Smooth muscle cell (in vitro differentiated cells): ENCODE measurements at regions not wholly inside any gene's neighbourhood (a gene's known extent, or its start where the extent isn't known, plus 50 kb on each side); places are given as distances from the start of the nearest gene placed in this dataset.

ENCODE experiments used
- DNase-seq: peaks from one replicate; lab custom pipeline; 2025; ENCODE audit not compliant: unreplicated experiment; lab: John Stamatoyannopoulos, UW
- H2AFZ ChIP-seq: fragments of 200-600 bp; sonication (generic); 2 replicates; pipeline ENCODE4 v1.6.0; 2016; ENCODE audit warnings: antibody characterized with exemption, low read depth, mild to moderate bottlenecking
- H3F3A ChIP-seq: fragments of 200-600 bp; sonication (generic); 2 replicates; pipeline ENCODE4 v1.6.0; 2017; ENCODE audit warnings: antibody characterized with exemption, low read depth
- H3K27ac ChIP-seq: fragments of 200-600 bp; sonication (generic); 2 replicates; pipeline ENCODE4 v1.5.1; 2016; ENCODE audit warnings: low read depth, mild to moderate bottlenecking
- H3K27me3 ChIP-seq: fragments of 200-600 bp; sonication (generic); 2 replicates; pipeline ENCODE4 v1.6.1; 2016; ENCODE audit warnings: low read depth, mild to moderate bottlenecking
- H3K36me3 ChIP-seq: fragments of 200-600 bp; sonication (generic); 2 replicates; pipeline ENCODE4 v1.5.1; 2016; ENCODE audit warnings: low read depth
- H3K4me1 ChIP-seq: fragments of 200-600 bp; sonication (generic); 2 replicates; pipeline ENCODE4 v1.5.1; 2016; ENCODE audit warnings: low read depth
- H3K4me2 ChIP-seq: fragments of 200-600 bp; sonication (generic); 2 replicates; pipeline ENCODE4 v1.6.0; 2016; ENCODE audit warnings: mild to moderate bottlenecking
- H3K4me3 ChIP-seq: fragments of 200-600 bp; sonication (generic); 2 replicates; pipeline ENCODE4 v1.5.1; 2016; ENCODE audit warnings: mild to moderate bottlenecking
- H3K79me2 ChIP-seq: fragments of 200-600 bp; sonication (generic); 2 replicates; pipeline ENCODE4 v1.6.0; 2016; ENCODE audit warnings: low read depth, mild to moderate bottlenecking
- H3K9ac ChIP-seq: fragments of 200-600 bp; sonication (generic); 2 replicates; pipeline ENCODE4 v1.6.0; 2016; ENCODE audit warnings: low read depth
- H3K9me3 ChIP-seq: fragments of 200-600 bp; sonication (generic); replicated peaks from 2 replicates; pipeline ENCODE4 v1.5.1; 2016; ENCODE audit warnings: low read depth
- H4K20me1 ChIP-seq: fragments of 200-600 bp; sonication (generic); 2 replicates; pipeline ENCODE4 v1.6.0; 2016; ENCODE audit warnings: low read depth
- WGBS: methylation state at CpG from one replicate; pipeline ENCODE4 v1.1.7; 2016; ENCODE audit warnings: low lambda C conversion rate; 5-methylcytosine and 5-hydroxymethylcytosine counted together
- TF ChIP-seq, protein P1 (sequence below): fragments of 200-600 bp; sonication (generic); IDR thresholded peaks from 2 replicates; pipeline ENCODE4 v1.5.1; 2017; ENCODE audit warnings: borderline replicate concordance, mild to moderate bottlenecking, antibody characterized with exemption; ENCODE audit not compliant: insufficient read depth, poor library complexity, severe bottlenecking

DNA sequence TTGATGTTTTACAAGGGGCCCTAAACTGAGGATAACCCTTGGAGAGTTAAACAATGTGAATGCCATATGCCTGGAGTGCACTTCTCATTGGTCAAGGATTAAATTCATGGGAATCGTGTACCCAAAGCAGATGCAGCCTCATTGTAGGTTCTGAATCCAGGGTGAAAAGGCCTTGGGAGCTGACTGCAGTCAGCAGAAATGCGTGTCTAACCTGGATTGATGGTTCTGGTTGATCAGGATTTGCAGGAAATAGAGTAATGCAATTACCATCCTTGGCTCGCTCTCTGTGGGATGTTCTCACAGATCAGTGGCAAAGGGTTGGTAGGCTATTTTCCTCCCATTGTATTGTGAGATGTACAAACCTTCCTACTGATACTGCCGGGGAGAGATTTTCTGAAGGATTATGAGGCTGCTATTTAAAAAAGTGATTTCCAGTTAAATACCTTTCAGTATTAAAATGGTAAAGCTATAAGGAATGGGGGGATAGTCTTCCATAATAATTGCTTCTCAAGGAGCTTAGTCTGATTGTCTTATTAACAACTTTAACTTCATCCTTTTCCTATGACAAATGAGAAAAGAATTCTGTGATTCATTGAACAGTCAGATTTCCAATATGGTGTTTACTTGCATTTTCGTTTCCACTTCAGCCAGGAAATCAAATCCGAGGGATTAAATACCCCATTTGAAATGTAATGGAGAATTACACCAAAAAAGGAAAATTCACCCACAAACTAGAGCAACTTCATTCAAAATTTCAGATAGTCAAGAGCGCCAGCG, 1028.1 kb upstream of the EEF2KMT start:
- no peak overlapping the region for H2AFZ ChIP-seq
- H3K9ac ChIP-seq, result no peak overlapping the region
- no peak for DNase-seq

DNA sequence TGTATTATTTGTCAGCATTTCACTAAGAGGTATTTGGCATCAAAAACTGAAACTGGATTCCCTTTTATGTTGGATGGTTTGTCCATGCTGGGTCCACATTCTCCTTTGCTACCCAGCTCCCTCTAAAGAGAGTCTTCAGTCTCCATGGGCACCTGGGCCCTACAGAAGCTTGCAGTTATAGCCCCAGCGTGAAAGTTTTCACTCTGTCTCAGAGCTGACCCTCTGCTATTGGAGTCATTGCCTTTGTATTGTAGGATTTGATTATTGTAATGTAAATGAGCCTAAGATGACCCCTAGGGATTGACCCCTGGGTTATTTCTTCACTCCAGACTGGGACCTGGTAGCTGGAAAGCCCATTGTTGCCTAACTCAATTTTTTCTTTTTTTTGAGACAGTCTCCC, 1026.5 kb upstream of the EEF2KMT start:
- DNase-seq, result no peak
- Histone ChIP-seq H3F3A (no peaks in the 10 kb centered on the region), H3K4me2 (no peak overlapping the region), H2AFZ (no peak overlapping the region), H3K9me3 (no peaks in the 10 kb centered on the region), H3K36me3 (no peaks in the 10 kb centered on the region), H4K20me1 (no peaks in the 10 kb centered on the region), H3K79me2 (no peaks in the 10 kb centered on the region), H3K27me3 (no peaks in the 10 kb centered on the region), H3K4me3 (no peak overlapping the region), H3K27ac (no peak overlapping the region), H3K4me1 (peaks cover 22% of the 10 kb centered on the region), H3K9ac (no peak overlapping the region)
- TF ChIP-seq, protein P1, sequence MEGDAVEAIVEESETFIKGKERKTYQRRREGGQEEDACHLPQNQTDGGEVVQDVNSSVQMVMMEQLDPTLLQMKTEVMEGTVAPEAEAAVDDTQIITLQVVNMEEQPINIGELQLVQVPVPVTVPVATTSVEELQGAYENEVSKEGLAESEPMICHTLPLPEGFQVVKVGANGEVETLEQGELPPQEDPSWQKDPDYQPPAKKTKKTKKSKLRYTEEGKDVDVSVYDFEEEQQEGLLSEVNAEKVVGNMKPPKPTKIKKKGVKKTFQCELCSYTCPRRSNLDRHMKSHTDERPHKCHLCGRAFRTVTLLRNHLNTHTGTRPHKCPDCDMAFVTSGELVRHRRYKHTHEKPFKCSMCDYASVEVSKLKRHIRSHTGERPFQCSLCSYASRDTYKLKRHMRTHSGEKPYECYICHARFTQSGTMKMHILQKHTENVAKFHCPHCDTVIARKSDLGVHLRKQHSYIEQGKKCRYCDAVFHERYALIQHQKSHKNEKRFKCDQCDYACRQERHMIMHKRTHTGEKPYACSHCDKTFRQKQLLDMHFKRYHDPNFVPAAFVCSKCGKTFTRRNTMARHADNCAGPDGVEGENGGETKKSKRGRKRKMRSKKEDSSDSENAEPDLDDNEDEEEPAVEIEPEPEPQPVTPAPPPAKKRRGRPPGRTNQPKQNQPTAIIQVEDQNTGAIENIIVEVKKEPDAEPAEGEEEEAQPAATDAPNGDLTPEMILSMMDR, result no peak
- WGBS, result 69% methylated on average over 1 of the region's 1 CpG

More for the DNA sequence above, 1028.1 kb upstream of the EEF2KMT start:
- H3K27me3 ChIP-seq, result no peaks in the 10 kb centered on the region
- WGBS, result 90% methylated on average over 8 of the region's 8 CpGs
- no peak overlapping the region for H3K4me2 ChIP-seq
- TF ChIP-seq, protein P1, result no peak
- H3K79me2 ChIP-seq, result no peaks in the 10 kb centered on the region
- H4K20me1 ChIP-seq, result no peaks in the 10 kb centered on the region
- no peak overlapping the region for H3K4me3 ChIP-seq
- no peaks in the 10 kb centered on the region for H3K36me3 ChIP-seq
- no peaks in the 10 kb centered on the region for H3K9me3 ChIP-seq
- no peaks in the 10 kb centered on the region for H3F3A ChIP-seq
- H3K4me1 ChIP-seq, result peaks cover 22% of the 10 kb centered on the region
- no peak overlapping the region for H3K27ac ChIP-seq

DNA sequence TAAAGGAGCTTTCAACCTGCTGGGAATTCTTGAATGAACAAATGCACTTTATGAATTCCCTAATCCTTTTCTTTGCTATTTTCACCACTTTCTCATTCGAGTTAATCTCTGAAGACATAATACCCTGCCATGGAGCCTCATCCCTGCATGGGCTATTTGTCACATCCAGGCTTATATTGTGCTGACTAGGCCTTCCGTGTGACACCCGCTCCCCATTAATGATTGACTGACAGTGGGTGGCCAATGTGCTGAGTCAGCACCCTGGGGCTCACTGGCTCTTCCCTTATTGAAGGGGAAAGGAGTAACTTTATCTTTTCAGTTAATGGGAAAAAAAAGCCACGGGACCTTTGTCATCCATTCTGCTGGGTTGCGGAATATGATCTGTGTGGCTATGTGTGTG, 1024.8 kb upstream of the EEF2KMT start:
- H4K20me1 ChIP-seq, result no peaks in the 10 kb centered on the region
- no peak overlapping the region for H3K9ac ChIP-seq
- H3K27me3 ChIP-seq, result no peaks in the 10 kb centered on the region
- no peaks in the 10 kb centered on the region for H3K9me3 ChIP-seq
- peaks cover 22% of the 10 kb centered on the region for H3K4me1 ChIP-seq
- no peak for DNase-seq
- TF ChIP-seq, protein P1, result no peak
- 59% methylated on average over 5 of the region's 5 CpGs for WGBS
- no peaks in the 10 kb centered on the region for H3F3A ChIP-seq
- no peaks in the 10 kb centered on the region for H3K79me2 ChIP-seq
- no peak overlapping the region for H3K4me3 ChIP-seq
- no peak overlapping the region for H3K4me2 ChIP-seq
- no peak overlapping the region for H3K27ac ChIP-seq
- H3K36me3 ChIP-seq, result no peaks in the 10 kb centered on the region
- no peak overlapping the region for H2AFZ ChIP-seq

DNA sequence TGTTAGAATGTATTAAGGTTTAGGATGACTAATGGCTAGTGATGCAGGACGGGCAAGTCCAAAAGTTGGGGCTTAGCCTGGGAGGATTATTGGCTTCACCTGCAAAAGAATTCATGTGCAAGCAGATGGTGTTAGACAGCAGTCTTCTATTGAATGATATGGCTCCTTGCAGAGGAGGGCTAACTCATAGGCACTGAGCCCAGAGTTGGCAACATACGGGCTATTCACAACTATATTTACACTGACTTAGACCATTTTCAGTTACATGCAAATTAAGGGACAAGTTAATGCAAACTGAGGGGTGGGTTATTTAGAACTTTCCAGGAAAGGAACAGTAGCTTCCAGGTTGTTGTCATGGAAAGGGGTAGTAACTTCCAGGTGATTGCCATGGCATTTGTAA, 1017.1 kb upstream of the EEF2KMT start:
- DNase-seq, result no peak
- Histone ChIP-seq H3K27me3 (no peaks in the 10 kb centered on the region), H3K4me3 (no peak overlapping the region), H4K20me1 (no peaks in the 10 kb centered on the region), H3K9ac (no peak overlapping the region), H3K36me3 (no peaks in the 10 kb centered on the region), H3K27ac (no peak overlapping the region), H3K79me2 (no peaks in the 10 kb centered on the region), H3K4me1 (peaks cover 6% of the 10 kb centered on the region), H3K9me3 (no peaks in the 10 kb centered on the region), H3F3A (no peaks in the 10 kb centered on the region), H2AFZ (no peak overlapping the region), H3K4me2 (no peak overlapping the region)
- TF ChIP-seq, protein P1, result no peak
- 78% methylated on average over 2 of the region's 2 CpGs for WGBS
